GM19452 (cell line): ENCODE measurements at regions not wholly inside any gene's neighbourhood (a gene's known extent, or its start where the extent isn't known, plus 50 kb on each side); places are given as distances from the start of the nearest gene placed in this dataset.

Experiments used
- ATAC-seq: cut with Tn5 transposase; IDR thresholded peaks from one replicate; pipeline ENCODE4 v1.9.1; 2021; ENCODE audit not compliant: unreplicated experiment

DNA sequence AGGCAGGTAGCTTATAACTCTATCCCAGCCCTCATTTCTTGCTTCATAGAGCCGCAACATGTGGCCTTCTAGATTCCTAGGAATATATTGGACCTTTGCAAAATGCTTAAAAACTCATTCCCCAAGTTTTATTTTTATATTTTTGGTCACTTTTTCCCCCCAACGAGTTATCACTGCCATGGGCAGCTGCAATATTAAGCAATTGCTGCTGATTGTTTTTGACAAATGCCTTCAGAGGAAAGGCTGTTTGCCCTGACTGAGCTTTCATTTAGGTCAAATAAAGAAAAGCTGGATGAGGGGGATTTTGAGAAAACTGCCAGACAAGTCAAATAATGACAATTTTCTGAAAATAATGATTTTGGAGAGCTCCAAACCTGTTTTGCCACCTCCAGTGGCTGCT, 976.9 kb upstream of the MBL2 start:
- no peak for ATAC-seq

DNA sequence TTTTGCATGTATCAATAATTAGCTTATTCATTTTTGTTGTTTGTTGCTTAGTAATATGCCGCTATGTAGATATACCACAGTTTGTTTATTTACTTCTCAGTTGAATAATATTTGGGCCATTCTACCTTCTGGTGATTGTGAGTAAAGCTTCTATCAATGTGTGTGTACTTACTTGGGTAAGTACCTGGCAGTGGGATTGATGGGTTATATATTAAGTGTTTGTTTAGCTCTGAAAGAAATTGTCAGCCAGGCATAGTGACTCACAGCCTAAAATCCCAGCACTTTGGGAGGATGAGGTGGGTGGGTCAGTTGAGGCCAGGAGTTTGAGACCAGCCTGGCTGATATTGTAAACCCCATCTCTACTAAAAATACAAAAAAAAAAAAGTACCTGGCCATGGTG, 975.7 kb upstream of the MBL2 start:
- ATAC-seq = no peak

DNA sequence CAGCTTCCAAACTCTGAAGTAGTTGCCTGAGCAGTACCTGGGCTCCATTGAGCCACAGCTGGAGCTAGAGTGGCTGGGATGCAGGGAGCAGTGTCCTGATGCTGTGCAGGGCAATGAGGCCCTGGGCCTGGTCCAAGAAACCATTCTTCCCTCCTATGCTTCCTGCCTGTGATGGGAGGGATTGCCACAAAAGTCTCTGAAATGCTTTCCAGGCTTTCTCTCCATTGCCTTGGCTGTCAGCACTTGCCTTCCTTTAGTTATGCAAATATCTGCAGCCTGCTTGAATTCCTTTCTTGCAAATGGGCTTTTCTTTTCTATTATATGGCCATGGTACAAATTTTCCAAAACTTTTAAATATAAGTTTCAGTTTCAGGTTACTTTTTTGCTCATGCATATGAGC, 972.2 kb upstream of the MBL2 start:
- no peak for ATAC-seq

DNA sequence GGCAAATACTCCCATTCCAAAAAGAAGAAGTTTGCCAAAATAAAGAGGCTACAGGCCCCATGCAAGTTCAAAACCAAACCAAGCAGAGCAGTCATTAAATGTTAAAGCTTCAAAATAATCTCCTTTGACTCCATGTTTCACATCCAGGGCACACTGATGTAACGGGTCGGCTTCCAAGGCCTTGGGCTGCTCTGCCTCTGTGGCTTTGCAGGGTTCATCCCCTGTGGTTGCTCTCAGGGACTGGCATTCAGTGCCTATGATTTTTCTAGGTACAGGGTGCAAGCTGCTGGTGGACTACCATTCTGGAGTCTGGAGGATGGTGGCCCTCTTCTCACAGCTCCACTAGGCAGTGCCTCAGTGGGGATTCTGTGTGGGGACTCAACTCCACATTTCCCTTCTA, 971.6 kb upstream of the MBL2 start:
- ATAC-seq = no peak

DNA sequence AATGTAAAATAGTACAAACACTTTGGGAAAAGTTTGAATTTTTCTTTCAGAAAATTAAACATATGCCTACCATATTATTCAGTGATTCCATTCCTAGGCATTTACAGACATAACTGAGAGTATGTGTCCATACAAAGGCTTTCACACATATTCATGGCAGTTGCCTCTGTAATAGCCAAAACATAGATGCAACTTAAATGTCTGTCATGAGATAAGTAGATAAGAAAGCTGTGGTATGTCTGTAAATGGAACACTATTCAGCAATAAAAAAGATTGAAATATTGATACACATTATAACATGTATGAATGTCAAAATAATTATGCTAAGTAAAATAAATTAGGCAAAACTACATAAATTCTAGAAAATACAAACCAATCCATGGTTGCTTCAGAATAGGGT, 964.5 kb upstream of the MBL2 start:
- no peak for ATAC-seq

DNA sequence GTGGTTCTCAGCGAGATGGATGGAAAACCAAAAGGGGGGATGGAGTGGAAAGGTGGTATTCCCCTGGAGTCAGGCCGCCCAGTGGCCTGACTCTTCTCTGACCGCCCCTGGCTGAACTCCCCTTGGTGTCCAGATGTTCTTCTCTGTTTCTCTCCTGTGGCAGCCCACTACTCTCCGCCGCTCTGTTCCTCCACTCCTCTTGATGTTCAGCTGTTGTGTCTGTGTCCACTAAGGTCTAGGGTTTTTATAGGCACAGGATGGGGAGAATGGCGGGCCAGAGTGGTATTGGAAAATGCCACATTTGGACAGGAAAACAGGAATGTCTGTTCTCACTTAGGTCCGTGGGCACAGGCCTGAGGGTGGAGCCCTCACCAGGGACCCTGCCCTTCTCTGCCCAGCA, 954.3 kb upstream of the MBL2 start:
- ATAC-seq = no peak

DNA sequence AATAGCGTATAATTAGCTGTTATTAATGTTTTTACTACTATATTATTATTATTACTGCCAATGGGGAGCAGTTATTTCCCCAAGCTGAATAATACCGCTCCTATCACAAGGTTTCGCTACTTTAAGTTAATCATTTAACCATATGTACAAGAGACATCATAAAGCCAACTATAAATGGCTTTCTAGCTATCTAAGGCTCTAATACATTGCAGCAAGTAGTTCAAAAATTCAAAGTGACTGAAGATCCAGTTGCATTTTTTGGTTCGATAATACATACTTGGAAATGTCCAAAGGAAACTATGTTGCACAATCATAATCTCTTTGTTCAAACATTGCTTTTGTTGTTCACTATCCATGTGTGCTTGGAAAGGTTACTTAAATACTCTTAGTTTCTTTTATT, 952.0 kb upstream of the MBL2 start:
- ATAC-seq = no peak

DNA sequence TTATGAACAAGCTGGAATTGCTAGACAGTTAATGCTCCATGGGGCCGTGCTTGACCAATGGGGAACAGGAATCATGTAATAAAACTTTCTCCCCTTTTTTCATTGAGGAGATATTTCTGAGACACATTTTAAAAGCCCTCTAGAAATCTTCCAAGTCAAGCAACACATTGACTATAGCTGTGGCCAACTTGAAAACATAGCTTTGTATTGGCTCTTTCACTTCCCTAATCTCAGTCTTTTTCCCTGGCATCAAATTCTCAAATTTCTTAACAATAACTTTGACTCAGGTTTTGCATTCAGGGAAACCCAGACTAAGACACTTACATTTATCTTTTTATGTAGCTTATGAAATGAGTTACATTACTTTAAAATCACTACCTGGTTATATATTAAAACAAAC, 947.1 kb upstream of the MBL2 start:
- ATAC-seq = no peak

DNA sequence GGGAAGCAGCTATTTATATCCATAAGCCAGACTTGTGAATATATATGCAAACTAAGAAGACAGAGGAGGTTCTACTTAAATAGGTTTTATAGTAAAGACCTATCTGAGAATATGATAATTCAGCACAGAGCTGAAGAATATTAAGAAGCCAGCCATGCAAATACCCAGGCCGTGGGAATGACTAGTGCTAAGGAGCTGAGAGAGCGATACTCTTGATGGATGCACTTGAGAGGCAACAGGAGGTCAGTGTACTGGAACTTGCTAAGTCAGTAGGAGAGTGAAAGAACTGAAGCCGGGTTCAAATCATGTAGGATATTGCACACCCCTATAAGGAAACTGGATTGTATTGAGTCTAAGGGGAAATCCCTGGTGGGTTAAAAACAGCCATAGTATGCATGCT, 943.6 kb upstream of the MBL2 start:
- no peak for ATAC-seq

DNA sequence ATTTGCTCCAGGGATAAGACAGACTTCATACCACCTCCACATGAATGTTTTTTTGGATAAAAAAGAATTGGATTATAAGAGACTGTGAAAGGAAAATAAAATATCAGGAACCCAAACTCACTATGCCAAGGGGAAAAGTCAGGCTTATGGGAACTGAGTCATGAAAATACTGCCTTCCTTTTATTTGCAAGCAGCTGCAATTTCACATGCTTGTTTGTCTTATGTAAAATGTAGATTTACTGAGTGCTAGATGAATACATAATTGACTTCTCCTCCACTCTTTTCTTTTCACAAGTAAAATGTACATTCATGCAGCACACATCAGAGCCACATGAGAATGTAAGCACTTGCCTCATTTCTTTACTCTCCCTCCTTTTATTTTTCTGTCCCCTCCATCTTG, 940.8 kb upstream of the MBL2 start:
- no peak for ATAC-seq

DNA sequence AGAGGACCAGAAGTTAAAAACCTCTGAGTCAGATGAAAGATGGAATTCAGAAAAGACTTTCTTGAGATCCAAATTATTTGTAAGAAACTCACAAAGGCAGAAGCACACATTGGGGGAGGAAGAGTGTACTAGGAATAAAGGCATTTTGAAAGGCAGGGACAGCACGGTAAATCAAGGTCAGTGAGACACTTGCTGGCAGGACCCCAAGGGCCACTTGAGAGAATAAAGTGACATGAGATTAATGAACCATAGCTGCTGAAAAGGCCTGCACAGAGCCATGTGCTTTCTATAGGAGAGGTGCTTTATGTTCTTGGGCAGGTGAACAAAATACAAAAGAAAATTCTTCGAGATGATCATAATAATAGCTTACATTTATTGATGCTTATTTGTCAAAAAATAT, 929.9 kb upstream of the MBL2 start:
- ATAC-seq = no peak

DNA sequence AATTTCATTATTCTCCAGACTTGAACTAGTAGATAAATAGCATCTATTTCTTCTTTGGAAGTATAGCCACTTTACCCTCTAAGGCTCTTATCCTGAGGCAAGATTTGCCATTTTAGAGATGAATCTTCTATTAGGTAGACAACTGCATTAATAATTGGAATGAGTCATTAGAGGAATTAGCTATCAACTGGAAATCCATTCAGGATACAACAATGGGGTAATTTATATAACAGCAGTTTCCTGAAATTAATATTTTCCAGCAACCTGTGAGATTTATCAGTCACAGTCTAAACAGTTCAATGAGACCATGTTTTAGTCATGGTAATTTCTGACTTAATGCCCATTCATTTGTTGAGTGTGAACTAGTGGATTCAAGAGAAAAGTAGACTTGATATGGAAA, 928.6 kb upstream of the MBL2 start:
- no peak for ATAC-seq

DNA sequence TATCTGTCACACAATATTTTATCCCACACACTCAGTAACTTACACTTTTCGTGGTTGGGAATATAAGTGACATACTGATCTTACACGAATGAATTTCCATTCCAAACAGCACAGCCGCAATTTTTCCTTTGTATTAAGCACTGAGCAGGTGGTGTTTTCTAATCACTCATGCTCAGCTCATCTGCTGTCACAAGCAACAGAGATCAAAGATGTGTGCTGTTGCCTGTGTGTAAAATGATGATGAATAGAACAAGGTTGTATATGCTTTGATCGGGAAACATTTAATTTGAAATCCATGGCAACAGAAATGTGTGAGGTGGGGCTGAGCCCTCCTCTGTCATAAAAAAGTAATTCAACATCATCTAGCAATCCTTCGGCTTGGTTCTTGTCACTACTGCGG, 927.7 kb upstream of the MBL2 start:
- ATAC-seq = no peak

DNA sequence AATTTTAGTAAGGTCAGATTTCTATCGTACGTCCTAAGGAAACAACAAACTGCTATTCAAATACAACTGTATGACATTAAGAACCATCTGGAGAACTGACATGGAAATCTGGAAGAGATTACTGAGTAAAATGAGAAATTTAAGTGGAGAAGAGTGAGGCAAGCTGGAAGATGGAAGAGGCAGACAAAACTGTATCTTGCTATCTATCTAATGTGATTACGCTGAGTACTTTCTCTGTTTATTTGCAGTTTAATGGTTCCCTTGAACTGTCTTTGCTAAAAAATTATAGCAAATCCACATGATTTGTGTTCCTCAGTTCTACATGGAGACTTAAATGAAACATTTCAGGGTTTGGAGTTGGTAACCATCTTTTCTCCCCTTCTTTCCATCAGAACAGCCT, 927.1 kb upstream of the MBL2 start:
- no peak for ATAC-seq

DNA sequence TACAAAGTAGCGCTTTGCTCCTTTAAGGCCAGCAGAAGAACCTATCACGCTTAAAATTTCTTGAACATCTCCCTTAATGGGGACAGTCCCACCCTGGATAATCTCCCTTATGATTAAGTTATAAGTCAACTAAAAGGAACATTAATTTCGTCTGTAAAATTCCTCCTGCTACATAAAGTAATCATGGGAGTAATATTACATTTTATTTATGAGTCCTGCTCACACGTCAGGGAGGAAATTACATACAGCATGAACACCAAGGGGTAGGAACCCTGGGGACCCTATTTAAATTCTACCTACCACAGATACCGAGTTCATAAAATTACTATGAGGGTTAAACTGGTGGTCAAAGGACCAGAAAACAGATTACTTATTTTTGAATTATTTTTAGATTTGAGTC, 926.6 kb upstream of the MBL2 start:
- ATAC-seq = no peak

DNA sequence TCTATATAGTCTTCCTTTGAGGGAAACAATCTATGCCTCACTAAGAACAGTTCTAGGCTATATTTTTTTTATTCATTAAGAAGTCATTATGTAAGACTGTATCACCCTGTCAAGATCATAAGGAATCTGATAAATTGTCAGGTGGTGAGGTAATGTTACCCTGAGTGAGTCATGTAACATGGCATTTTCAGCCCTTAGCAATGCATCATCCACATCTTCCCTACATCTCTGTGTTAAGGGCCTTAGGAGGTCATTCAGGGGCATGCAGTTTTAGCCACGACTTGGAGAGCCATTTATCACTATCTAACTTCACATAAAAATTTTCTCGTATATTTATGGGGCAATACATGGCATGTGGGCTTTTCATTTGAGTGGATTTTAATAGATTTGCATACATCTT, 924.5 kb upstream of the MBL2 start:
- no peak for ATAC-seq

DNA sequence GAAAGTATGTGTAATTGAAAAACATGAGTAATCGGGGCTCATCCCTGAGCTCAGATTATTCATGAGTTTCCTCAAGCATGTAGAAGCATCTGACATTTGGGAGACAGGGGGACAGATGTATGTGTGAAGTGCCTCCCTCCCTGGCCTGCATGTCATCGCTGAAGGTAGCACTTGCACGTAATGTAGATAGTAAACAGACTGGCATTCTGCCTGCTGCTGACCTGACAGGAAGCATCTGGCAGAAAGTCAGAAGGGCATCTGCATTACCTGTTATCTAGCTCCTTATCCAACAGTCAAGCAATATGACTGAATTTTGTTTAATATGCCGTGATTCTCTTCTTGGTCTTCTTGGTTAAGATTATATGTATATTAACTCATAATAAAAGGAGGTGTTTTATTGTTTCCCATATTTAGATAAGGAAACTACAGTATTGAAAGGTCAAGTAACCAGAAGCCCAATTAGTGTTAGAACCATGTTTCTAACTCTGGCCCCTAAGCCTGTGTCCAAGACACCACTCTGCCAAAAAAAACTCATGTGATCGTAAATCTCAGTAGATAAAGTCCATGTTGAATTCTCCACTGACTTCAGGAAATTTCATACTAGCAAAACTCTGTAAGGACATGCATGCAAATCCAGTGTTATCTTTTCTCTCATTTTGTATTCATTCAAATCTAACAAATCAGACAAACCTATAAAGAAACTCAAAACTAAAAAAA, 918.1 kb upstream of the MBL2 start:
- ATAC-seq = no peak

DNA sequence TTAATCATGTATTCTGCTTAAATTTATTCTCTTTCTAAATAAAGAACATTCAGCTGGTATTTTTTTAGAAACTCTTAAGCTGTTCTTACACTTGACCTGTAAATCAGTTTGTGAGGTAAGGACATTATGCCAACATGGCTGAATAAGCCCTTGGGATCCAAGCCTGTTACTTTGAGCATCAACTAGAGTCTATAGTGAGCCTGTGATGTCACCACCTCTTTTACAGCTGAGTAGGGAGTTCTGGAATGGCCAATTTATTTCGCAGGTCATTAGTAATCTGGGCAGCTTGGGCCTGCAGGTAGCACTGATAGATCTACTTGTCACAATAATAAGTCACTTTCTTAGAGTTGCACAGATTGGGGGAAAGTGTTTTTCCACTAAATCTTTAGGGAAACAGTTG, 915.2 kb upstream of the MBL2 start:
- no peak for ATAC-seq

DNA sequence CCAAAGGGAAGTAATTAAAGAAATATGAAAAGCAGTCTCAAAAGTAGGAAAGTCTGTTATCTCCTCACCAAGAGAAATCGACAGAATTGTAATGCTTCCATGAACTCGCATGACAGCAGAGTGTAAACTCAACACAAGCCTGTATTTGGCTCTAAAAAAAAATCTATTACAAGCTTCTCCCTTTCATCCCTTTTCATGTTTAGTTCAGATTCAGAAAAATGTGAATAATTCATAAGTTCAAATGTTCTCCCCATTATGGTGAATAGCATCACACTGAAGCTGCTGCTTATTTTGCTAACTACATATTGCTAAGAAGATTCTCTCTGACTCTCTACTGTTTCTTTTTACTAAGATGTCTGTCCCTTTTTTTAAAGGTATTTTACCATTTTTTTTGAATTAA, 910.3 kb upstream of the MBL2 start:
- no peak for ATAC-seq

DNA sequence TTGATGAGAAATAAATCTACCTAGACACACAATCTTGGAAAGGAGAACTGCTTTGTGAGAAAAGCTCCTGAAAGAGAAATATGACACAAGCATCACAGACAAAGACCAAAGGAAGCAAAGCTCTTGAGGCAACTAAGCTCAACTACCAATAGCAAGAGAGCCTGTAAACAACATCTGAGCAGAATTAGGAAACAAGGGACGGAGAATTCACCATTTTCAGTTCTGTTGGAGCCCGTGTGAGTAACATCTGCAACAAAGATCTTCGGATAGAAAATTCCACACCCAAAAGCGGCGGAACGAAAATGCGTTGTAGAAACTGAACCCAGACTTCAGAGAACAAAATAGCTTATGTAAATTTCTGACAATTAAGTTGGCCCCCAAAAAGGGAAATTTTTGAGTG, 909.9 kb upstream of the MBL2 start:
- no peak for ATAC-seq

DNA sequence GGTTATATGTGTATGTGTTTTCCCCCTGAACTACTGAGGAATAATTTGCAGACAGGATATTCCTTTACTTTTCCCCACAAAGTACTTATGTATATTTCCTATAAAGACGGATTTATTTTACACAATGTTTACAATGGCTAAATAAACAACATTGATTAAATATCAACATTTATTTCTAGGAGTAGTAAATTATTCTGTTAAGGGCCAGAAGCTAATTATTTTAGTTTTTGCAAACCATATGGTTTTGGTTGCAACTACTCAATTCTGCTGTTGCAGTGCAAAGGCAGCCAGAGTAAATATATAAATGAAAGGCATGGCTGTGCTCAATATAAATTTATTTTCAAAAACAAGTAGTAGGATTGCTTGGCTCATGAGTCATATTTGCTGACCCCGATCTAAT, 907.1 kb upstream of the MBL2 start:
- no peak for ATAC-seq

DNA sequence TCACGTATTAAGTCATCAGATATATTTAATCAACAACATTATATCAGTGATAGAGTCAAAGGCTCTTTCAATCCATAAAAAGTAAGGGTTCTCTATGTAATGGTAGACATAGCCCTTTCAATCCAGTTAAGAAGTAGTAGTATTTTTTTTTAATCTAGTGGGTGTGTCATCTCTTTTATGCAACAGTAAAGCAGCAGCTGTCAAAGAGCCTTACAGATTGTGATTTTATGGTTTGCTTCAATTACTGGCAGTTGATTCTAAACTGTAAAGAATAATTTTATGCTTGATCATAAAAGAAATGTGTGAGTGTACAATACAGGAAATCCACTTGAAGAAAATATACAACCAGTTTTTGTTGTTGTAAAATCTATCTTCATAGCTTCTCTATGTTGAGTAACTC, 902.6 kb upstream of the MBL2 start:
- ATAC-seq = no peak

DNA sequence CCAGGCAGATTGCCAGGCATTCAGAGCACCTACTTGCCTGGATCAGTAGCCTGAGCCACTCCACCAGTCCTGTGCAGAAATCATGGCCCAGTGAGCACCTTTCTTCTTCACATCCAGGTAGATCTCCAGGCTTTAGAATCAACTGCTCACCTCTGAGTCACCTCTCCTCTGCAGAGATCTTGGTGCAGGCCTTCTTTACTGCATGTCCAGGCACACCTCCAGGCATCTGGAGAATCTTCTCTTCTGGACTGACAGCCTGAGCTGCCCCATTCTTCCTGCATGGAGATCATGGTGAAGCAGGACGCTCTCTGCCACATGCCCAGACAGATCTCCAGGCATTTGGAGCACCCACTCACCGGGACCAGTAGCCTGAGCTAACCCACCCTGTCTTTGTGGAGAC, 894.5 kb upstream of the MBL2 start:
- no peak for ATAC-seq
